HepG2 (cell line): ENCODE measurements at regions not wholly inside any gene's neighbourhood (a gene's known extent, or its start where the extent isn't known, plus 50 kb on each side); places are given as distances from the start of the nearest gene placed in this dataset.

Experiments
- HNF4G ChIP-seq, 2 experiments: sonication (generic) in 1 of 2; formaldehyde crosslinking in 1 of 2; IDR thresholded peaks; 2 replicates each; pipeline versions ENCODE4 v1.4.0 to v1.6.1; 2011 to 2020; ENCODE audit warnings: borderline replicate concordance in 2 of 2, low read depth in 2 of 2, mild to moderate bottlenecking in 2 of 2, low read length in 1 of 2, missing genetic modification reagents in 1 of 2, moderate library complexity in 1 of 2
- JUN ChIP-seq: sonication (generic); formaldehyde crosslinking; IDR thresholded peaks from 2 replicates; pipeline ENCODE4 v1.4.0; 2020; ENCODE audit warnings: mild to moderate bottlenecking, missing genetic modification reagents
- MXI1 ChIP-seq: IDR thresholded peaks from 3 replicates; pipeline ENCODE4 v1.6.1; 2012; ENCODE audit warnings: low read depth, low read length, inconsistent platforms, borderline replicate concordance
- SMC3 ChIP-seq: IDR thresholded peaks from 2 replicates; pipeline ENCODE4 v1.6.1; 2011; ENCODE audit warnings: low read length, improper control_type of control experiment
- ZFX ChIP-seq: sonication (generic); formaldehyde crosslinking; IDR thresholded peaks from 2 replicates; pipeline ENCODE4 v1.4.0; 2020; ENCODE audit warnings: mild to moderate bottlenecking, low read depth, missing genetic modification reagents, moderate library complexity
- ZNF775 ChIP-seq: sonication (generic); formaldehyde crosslinking; IDR thresholded peaks from 2 replicates; pipeline ENCODE4 v1.4.0; 2020; ENCODE audit warnings: missing genetic modification reagents, mild to moderate bottlenecking, moderate library complexity, borderline replicate concordance
- ZNF777 ChIP-seq: sonication (generic); formaldehyde crosslinking; IDR thresholded peaks from 2 replicates; pipeline ENCODE4 v1.4.0; 2020; ENCODE audit warnings: missing genetic modification reagents
- TF ChIP-seq, protein P1 (sequence below), 2 experiments: sonication (generic) in 1 of 2; formaldehyde crosslinking in 1 of 2; IDR thresholded peaks; 2 replicates each; pipeline versions ENCODE4 v1.5.1 to v1.6.1; 2011 to 2020; ENCODE audit warnings: borderline replicate concordance in 1 of 2, low read depth in 1 of 2, low read length in 1 of 2, mild to moderate bottlenecking in 1 of 2, missing genetic modification reagents in 1 of 2, moderate library complexity in 1 of 2
- TF ChIP-seq, protein P2 (sequence below): sonication (generic); formaldehyde crosslinking; IDR thresholded peaks from 2 replicates; pipeline ENCODE4 v1.5.0; 2020; ENCODE audit warnings: mild to moderate bottlenecking, missing genetic modification reagents, moderate library complexity
- TF ChIP-seq, protein P3 (sequence below): sonication (generic); formaldehyde crosslinking; IDR thresholded peaks from 2 replicates; pipeline ENCODE4 v1.9.0; 2021; ENCODE audit warnings: missing genetic modification reagents, borderline replicate concordance
- TF ChIP-seq, protein P4 (sequence below): sonication (generic); formaldehyde crosslinking; conservative IDR thresholded peaks from 2 replicates; pipeline ENCODE4 v1.4.0; 2020; ENCODE audit warnings: missing genetic modification reagents

DNA sequence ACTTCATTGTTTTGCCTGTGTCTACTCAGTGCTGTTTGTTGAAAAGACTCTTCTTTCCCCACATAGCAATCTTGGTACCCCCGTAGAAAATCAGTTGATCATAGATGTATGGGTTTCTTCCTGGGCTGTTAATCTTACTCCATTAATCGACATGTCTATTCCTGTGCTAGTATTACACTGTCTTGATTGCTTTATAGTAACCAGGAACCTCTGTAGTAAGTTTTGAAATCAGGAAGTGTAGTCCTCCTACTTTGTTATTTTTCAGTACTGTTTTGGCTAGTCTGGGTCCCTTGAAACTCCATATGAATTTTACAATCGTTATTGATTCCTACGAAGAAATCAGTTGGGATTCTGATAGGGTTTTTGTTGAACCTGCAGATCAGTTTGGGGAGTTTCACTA lies 78.8 kb upstream of the FAM136A start:
- TF ChIP-seq, protein P1, sequence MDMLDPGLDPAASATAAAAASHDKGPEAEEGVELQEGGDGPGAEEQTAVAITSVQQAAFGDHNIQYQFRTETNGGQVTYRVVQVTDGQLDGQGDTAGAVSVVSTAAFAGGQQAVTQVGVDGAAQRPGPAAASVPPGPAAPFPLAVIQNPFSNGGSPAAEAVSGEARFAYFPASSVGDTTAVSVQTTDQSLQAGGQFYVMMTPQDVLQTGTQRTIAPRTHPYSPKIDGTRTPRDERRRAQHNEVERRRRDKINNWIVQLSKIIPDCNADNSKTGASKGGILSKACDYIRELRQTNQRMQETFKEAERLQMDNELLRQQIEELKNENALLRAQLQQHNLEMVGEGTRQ (IDR thresholded peaks at IDR 0.05; ENCODE audit: low read depth, low read length), result no peak
- TF ChIP-seq, protein P1 (CRISPR knock-in tag; IDR thresholded peaks at IDR 0.05; ENCODE audit: borderline replicate concordance), result no peak
- TF ChIP-seq ZNF775 (no peak), ZFX (CRISPR knock-in tag) (no peak), HNF4G (IDR thresholded peaks at IDR 0.05; ENCODE audit: borderline replicate concordance, low read depth, low read length) (no peak), HNF4G (CRISPR knock-in tag; IDR thresholded peaks at IDR 0.05; ENCODE audit: borderline replicate concordance, low read depth) (no peak), MXI1 (no peak), JUN (CRISPR knock-in tag) (no peak), SMC3 (no peak), ZNF777 (no peak)
- TF ChIP-seq, protein P2, sequence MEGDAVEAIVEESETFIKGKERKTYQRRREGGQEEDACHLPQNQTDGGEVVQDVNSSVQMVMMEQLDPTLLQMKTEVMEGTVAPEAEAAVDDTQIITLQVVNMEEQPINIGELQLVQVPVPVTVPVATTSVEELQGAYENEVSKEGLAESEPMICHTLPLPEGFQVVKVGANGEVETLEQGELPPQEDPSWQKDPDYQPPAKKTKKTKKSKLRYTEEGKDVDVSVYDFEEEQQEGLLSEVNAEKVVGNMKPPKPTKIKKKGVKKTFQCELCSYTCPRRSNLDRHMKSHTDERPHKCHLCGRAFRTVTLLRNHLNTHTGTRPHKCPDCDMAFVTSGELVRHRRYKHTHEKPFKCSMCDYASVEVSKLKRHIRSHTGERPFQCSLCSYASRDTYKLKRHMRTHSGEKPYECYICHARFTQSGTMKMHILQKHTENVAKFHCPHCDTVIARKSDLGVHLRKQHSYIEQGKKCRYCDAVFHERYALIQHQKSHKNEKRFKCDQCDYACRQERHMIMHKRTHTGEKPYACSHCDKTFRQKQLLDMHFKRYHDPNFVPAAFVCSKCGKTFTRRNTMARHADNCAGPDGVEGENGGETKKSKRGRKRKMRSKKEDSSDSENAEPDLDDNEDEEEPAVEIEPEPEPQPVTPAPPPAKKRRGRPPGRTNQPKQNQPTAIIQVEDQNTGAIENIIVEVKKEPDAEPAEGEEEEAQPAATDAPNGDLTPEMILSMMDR (CRISPR knock-in tag), result no peak
- TF ChIP-seq, protein P3, sequence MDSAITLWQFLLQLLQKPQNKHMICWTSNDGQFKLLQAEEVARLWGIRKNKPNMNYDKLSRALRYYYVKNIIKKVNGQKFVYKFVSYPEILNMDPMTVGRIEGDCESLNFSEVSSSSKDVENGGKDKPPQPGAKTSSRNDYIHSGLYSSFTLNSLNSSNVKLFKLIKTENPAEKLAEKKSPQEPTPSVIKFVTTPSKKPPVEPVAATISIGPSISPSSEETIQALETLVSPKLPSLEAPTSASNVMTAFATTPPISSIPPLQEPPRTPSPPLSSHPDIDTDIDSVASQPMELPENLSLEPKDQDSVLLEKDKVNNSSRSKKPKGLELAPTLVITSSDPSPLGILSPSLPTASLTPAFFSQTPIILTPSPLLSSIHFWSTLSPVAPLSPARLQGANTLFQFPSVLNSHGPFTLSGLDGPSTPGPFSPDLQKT (CRISPR knock-in tag), result no peak
- TF ChIP-seq, protein P4, sequence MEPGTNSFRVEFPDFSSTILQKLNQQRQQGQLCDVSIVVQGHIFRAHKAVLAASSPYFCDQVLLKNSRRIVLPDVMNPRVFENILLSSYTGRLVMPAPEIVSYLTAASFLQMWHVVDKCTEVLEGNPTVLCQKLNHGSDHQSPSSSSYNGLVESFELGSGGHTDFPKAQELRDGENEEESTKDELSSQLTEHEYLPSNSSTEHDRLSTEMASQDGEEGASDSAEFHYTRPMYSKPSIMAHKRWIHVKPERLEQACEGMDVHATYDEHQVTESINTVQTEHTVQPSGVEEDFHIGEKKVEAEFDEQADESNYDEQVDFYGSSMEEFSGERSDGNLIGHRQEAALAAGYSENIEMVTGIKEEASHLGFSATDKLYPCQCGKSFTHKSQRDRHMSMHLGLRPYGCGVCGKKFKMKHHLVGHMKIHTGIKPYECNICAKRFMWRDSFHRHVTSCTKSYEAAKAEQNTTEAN (CRISPR knock-in tag), result no peak
